ENCODE measurements at regions not wholly inside any gene's neighbourhood (a gene's known extent, or its start where the extent isn't known, plus 50 kb on each side); places are given as distances from the start of the nearest gene placed in this dataset.

DNA sequence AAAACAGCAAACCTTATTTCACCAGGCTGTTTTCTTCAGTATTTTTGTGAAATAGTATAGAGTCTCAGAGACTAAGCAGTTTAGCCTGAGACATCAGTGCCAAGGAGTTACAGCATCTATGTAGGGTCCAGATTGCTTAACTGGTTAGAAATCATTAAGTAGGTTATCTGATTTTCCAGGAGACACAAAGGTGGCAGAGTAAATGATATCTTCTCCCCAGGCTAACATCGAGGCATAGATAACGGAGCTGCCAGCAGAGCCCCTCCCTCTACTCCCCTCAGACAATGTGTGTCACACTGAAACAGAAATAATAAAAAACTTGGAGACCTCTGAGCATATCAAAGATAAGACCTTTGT is 473.0 kb upstream of the CITED2 start:
- no peak for TF ChIP-seq CTCF (IDR thresholded peaks at IDR 0.05; ENCODE audit: insufficient read depth, low read depth, low read length, missing control alignments)
- H3K4me3 ChIP-seq (ENCODE audit: low read length), result no peak overlapping the region
- DNase-seq (ENCODE audit: low read depth), result no peak

- no peak overlapping the region for H3K4me3 ChIP-seq (ENCODE audit: low read length)
- DNase-seq (ENCODE audit: low read depth), result no peak
- TF ChIP-seq CTCF (IDR thresholded peaks at IDR 0.05; ENCODE audit: insufficient read depth, low read depth, low read length, missing control alignments), result no peak
These were observed 472.3 kb upstream of the CITED2 start for GRCh38 chr6:139846538-139847456.

DNA sequence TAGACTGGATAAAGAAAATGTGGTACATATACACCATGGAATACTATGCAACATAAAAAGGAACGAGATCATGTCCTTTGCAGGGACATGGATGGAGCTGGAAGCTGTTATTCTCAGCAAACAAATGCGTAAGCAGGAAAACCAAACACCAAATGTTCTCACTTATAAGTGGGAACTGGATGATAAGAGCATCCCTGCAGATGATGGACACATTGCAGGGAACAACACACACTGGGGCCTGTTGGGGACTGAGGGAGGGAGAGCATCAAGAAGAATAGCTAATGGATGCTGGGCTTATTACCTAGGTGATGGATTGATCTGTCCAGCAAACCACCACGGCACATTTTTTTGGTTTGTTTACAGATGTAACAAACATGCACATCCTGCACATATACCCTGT is 470.5 kb upstream of the CITED2 start:
- no peak for TF ChIP-seq CTCF (IDR thresholded peaks at IDR 0.05; ENCODE audit: insufficient read depth, low read depth, low read length, missing control alignments)
- no peak overlapping the region for H3K4me3 ChIP-seq (ENCODE audit: low read length)
- DNase-seq (ENCODE audit: low read depth), result no peak

GRCh38 chr6:139841794-139842215 is 467.4 kb upstream of the CITED2 start:
- no peak overlapping the region for H3K4me3 ChIP-seq (ENCODE audit: low read length)
- TF ChIP-seq CTCF (IDR thresholded peaks at IDR 0.05; ENCODE audit: insufficient read depth, low read depth, low read length, missing control alignments), result no peak
- no peak for DNase-seq (ENCODE audit: low read depth)

- H3K4me3 ChIP-seq (ENCODE audit: low read length), result no peak overlapping the region
- no peak for TF ChIP-seq CTCF (IDR thresholded peaks at IDR 0.05; ENCODE audit: insufficient read depth, low read depth, low read length, missing control alignments)
- DNase-seq (ENCODE audit: low read depth), result peak; percentile 23
These were observed 465.2 kb upstream of the CITED2 start for GRCh38 chr6:139839506-139840156.

DNA sequence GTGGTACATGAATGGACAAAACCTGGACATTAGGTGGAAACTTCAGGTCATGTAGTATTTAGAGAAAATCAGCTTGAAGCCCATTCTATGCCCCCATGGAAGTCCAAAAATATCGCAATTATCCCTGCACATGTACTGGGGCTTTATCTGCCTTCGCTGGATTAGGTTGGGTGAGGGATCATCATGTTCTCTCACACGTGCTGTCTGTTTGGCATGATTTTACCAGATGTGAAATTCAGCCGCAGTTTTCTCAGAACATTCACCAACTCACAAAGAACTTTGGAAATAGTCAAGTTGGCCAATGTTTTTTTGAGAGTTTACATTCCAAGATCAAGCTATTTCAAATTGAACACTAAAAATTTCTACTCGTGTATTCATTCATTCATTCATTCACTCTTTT is 459.8 kb upstream of the CITED2 start:
- no peak for TF ChIP-seq CTCF (IDR thresholded peaks at IDR 0.05; ENCODE audit: insufficient read depth, low read depth, low read length, missing control alignments)
- no peak overlapping the region for H3K4me3 ChIP-seq (ENCODE audit: low read length)
- no peak for DNase-seq (ENCODE audit: low read depth)

Data from epithelial cell of esophagus (primary cell).